OCI-LY1 (cell line): ENCODE measurements at regions not wholly inside any gene's neighbourhood (a gene's known extent, or its start where the extent isn't known, plus 50 kb on each side); places are given as distances from the start of the nearest gene placed in this dataset.

Experiments used
- H2AFZ ChIP-seq: fragments of 200-600 bp; sonication (generic), shearing (Covaris generic); 2 replicates; pipeline ENCODE4 v1.6.0; 2014; ENCODE audit warnings: antibody characterized with exemption, mild to moderate bottlenecking, low read length
- H3F3A ChIP-seq: fragments of 200-600 bp; sonication (generic), shearing (Covaris generic); 2 replicates; pipeline ENCODE4 v1.6.0; 2014; ENCODE audit warnings: mild to moderate bottlenecking, antibody characterized with exemption, low read length, moderate library complexity; ENCODE audit not compliant: insufficient read depth
- H3K27ac ChIP-seq: fragments of 200-600 bp; sonication (generic); 2 replicates; pipeline ENCODE4 v1.5.1; 2014; ENCODE audit warnings: low read length, mixed run types, mild to moderate bottlenecking, low read depth; ENCODE audit not compliant: poor library complexity, severe bottlenecking
- H3K27me3 ChIP-seq: fragments of 200-600 bp; sonication (generic); 2 replicates; pipeline ENCODE4 v1.6.0; 2014; ENCODE audit warnings: antibody characterized with exemption, mild to moderate bottlenecking, low read length, moderate library complexity; ENCODE audit not compliant: insufficient read depth
- H3K36me3 ChIP-seq: fragments of 200-600 bp; sonication (generic); 2 replicates; pipeline ENCODE4 v1.6.1; 2014; ENCODE audit warnings: mild to moderate bottlenecking, antibody characterized with exemption, low read length, moderate library complexity, mixed read lengths; ENCODE audit not compliant: insufficient read depth
- H3K4me1 ChIP-seq: fragments of 200-600 bp; sonication (generic); 2 replicates; pipeline ENCODE4 v1.5.1; 2014; ENCODE audit warnings: mild to moderate bottlenecking, low read length, moderate library complexity; ENCODE audit not compliant: insufficient read depth, severe bottlenecking
- H3K4me2 ChIP-seq: fragments of 200-600 bp; sonication (generic), shearing (Covaris generic); 2 replicates; pipeline ENCODE4 v1.6.1; 2014; ENCODE audit warnings: low read length
- H3K4me3 ChIP-seq: fragments of 200-600 bp; sonication (generic); 2 replicates; pipeline ENCODE4 v1.5.1; 2014; ENCODE audit warnings: low read length, low read depth, mild to moderate bottlenecking, mixed read lengths; ENCODE audit not compliant: poor library complexity, severe bottlenecking
- H3K79me2 ChIP-seq: fragments of 200-600 bp; shearing (Covaris generic); 2 replicates; pipeline ENCODE4 v1.6.1; 2016; ENCODE audit warnings: mixed run types, low read length, mixed read lengths; ENCODE audit not compliant: insufficient read depth
- H3K9ac ChIP-seq: fragments of 200-600 bp; sonication (generic), shearing (Covaris generic); 2 replicates; pipeline ENCODE4 v1.6.1; 2014; ENCODE audit warnings: mild to moderate bottlenecking, low read length, mixed read lengths
- H3K9me2 ChIP-seq: fragments of 200-600 bp; sonication (generic), shearing (Covaris generic); 2 replicates; pipeline ENCODE4 v1.6.1; 2014; ENCODE audit warnings: low read depth, mild to moderate bottlenecking, low read length, mixed read lengths
- H3K9me3 ChIP-seq: fragments of 200-600 bp; shearing (Covaris generic); 2 replicates; pipeline ENCODE4 v1.6.1; 2014; ENCODE audit warnings: low read length, mixed read lengths
- H4K20me1 ChIP-seq: fragments of 200-600 bp; sonication (generic), shearing (Covaris generic); 2 replicates; pipeline ENCODE4 v1.6.0; 2016; ENCODE audit warnings: mild to moderate bottlenecking, low read length; ENCODE audit not compliant: insufficient read depth
- CTCF ChIP-seq: fragments of 200-600 bp; sonication (generic), shearing (Covaris generic); IDR thresholded peaks from 2 replicates; pipeline ENCODE4 v1.5.1; 2017; ENCODE audit warnings: mild to moderate bottlenecking, antibody characterized with exemption, low read length, moderate library complexity, mixed read lengths
- EZH2 ChIP-seq: fragments of 200-600 bp; sonication (generic), shearing (Covaris generic); IDR thresholded peaks from 2 replicates; pipeline ENCODE4 v1.8.0; 2017; ENCODE audit warnings: borderline replicate concordance, mixed run types, mild to moderate bottlenecking, antibody characterized with exemption, low read length, moderate library complexity, mixed read lengths

DNA sequence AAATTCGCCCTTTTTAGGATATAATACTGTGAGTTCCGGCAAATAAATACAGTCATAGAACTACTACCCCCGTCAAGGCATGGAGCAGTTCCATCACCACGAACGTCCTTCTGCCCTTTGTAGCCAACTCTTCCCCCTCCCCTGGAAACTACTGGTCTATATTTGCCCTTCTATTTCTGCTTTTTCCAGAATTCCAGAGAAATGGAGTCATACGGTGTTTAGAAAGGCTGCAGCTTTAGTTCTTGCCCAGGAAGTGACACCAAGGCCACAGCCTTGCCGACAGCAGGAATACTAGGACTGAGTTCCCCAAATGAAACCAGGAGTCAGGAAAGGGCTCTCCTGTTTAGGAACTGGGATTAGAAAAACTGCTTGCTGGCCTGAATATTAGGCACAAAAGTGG, 291.2 kb downstream of the FAM43A start:
- Histone ChIP-seq H3K27me3 (peaks cover 2% of the 10 kb centered on the region; the same call in 1 of the 2 replicates), H4K20me1 (no peaks in the 10 kb centered on the region), H3K36me3 (no peaks in the 10 kb centered on the region), H3K27ac (no peak overlapping the region), H3F3A (no peaks in the 10 kb centered on the region), H3K9me3 (no peaks in the 10 kb centered on the region), H3K9me2 (no peaks in the 10 kb centered on the region), H3K79me2 (no peaks in the 10 kb centered on the region), H3K4me1 (peaks cover 15% of the 10 kb centered on the region), H3K4me2 (no peak overlapping the region), H3K4me3 (no peak overlapping the region), H3K9ac (no peak overlapping the region), H2AFZ (no peak overlapping the region)
- TF ChIP-seq CTCF: no peak
- TF ChIP-seq EZH2: no peak

- Histone ChIP-seq H2AFZ (no peak overlapping the region), H3K4me3 (no peak overlapping the region), H3F3A (no peaks in the 10 kb centered on the region), H3K27ac (no peak overlapping the region), H3K9me3 (no peaks in the 10 kb centered on the region), H3K27me3 (peaks cover 5% of the 10 kb centered on the region; the same call in 1 of the 2 replicates), H3K4me1 (peaks cover 15% of the 10 kb centered on the region), H3K9ac (no peak overlapping the region), H3K9me2 (no peaks in the 10 kb centered on the region), H4K20me1 (no peaks in the 10 kb centered on the region), H3K36me3 (no peaks in the 10 kb centered on the region), H3K4me2 (no peak overlapping the region), H3K79me2 (no peaks in the 10 kb centered on the region)
- no peak for TF ChIP-seq CTCF
These were observed 291.7 kb downstream of the FAM43A start for GRCh38 chr3:194977356-194977755.

GRCh38 chr3:194979173-194979572, 291.8 kb downstream of the XXYLT1 start:
- no peak overlapping the region for H3K4me3 ChIP-seq
- H3K4me2 ChIP-seq: no peak overlapping the region
- H3K36me3 ChIP-seq: no peaks in the 10 kb centered on the region
- H3K27me3 ChIP-seq: peaks cover 9% of the 10 kb centered on the region; the same call in 1 of the 2 replicates
- H3K27ac ChIP-seq: no peak overlapping the region
- no peaks in the 10 kb centered on the region for H3F3A ChIP-seq
- no peaks in the 10 kb centered on the region for H3K9me2 ChIP-seq
- peaks cover 15% of the 10 kb centered on the region for H3K4me1 ChIP-seq
- no peaks in the 10 kb centered on the region for H3K79me2 ChIP-seq
- no peak overlapping the region for H3K9ac ChIP-seq
- no peaks in the 10 kb centered on the region for H3K9me3 ChIP-seq
- H4K20me1 ChIP-seq: no peaks in the 10 kb centered on the region
- TF ChIP-seq CTCF: no peak
- TF ChIP-seq EZH2: no peak
- no peak overlapping the region for H2AFZ ChIP-seq
